HG03196 (cell line): ENCODE measurements at regions not wholly inside any gene's neighbourhood (a gene's known extent, or its start where the extent isn't known, plus 50 kb on each side); places are given as distances from the start of the nearest gene placed in this dataset.
"Not testable (repeated sequence)": the region's sequence is repeated elsewhere in the genome, so short reads cannot be mapped to it uniquely, and the experiment has no call there.

Experiments used
- ATAC-seq: cut with Tn5 transposase; IDR thresholded peaks from one replicate; pipeline ENCODE4 v1.9.1; 2021; ENCODE audit not compliant: unreplicated experiment

DNA sequence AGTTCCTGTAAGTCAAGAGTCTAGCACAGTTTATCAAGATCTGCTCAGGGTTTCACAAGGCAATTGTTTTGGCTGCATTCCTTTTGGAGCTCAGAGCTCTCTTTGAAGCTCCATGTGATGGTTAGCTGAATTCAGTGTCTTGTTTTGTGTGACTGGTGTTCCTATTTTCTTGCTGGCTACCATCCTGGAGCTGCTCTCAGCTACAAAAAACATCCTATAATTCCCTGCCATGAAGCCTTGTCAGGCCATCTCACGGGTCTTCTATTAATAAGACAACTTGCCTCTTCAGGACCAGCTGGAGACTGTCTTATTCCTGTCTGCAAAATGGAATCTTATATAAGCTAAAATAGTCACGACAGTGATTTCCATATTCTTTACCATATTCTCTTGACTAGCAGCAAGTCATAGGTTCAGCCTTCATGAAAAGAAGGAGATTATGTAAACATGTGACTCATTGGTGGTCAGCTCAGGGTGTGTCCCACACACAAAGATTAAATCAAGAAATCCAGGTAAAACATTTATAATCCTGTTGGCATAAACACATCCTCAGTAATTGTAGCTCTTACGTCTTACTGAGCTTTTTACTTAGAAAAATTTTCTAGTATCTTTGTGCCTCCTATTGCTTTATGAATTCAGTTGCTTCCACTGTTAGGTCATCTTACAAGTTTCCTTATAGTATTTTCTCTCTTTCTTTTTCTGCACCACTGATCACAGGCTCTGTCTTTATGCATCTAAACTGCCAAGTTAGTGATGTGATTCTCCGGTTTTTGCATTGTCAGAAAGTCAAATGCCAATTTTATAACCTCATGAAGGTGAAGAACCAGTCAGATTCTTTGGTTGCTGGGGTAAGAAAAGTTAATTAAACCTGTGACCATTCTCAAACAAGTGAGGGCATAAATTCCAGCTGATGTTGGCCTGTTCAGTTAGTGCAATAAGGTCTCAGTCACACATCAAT lies 378.5 kb upstream of the MGAT4C start:
- ATAC-seq: no peak

DNA sequence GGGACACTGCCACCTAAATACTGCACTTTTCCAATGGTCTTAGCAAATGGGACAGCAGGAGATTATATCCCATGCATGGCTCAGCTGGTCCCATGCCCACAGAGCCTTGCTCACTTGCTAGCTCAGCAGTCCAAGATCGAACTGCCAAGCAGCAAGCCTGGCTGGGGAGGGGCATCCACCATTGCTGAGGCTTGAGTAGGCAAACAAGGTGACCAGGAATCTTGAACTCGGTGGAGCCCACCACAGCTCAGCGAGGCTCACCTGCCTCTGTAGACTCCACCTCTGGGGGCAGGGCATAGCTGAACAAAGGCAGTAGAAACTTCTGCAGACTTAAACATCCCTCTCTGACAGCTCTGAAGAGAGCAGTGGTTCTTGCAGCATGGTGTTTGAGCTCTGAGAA lies 370.8 kb upstream of the MGAT4C start:
- no peak for ATAC-seq

DNA sequence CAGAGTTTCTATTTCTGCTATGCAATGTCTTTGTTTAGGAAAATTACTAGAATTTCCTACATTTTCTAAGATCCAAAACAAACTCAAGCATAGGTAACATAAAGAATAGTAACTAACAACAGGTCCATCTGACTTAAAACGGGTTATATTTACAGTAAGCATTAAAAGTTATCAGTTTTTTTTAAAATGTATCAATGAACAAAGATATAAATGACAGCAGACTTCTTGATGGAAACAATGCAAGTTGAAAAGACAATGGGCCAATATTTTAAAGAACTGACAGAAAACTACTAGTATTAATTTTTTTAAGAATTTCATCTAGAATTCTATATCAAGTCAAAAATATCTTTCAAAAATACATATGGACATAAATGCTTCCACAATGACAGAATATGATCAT lies 367.1 kb upstream of the MGAT4C start:
- ATAC-seq: no peak

DNA sequence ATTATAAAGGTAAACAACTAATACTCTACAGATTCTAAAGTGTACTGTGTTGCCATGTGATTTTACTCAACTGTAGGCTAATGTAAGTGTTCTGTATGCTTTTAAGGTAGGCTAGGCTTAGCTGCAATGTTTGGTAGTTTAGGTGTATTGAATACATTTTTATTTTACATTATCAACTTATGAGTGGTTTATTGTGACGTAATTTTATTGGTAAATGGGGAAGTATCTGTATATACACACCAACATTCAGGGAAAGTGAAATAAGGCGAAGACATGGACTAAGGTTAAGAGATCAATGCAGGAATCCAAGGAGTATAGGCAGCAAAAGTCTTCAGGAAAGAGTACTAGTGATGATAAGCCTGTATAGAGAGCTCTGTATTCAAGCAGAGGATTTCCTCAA lies 365.8 kb upstream of the MGAT4C start:
- no peak for ATAC-seq

DNA sequence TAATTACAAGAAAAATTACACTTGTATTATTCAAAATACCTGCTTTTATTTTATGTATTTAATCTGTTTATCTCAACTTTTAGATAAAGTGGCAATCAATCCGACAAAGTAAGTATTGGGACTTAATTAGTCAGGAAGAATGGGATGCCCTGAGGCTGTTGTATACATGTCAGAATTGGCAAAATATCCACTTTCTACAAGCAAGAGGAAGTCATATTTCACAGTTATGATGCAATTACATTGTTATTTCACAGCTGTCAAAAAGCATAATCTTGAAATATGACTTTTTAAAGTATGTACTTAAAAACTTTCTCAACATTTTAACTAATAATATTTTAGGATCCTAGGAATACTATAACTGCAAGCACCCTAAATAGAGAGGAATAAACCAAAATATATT lies 357.1 kb upstream of the MGAT4C start:
- no peak for ATAC-seq

DNA sequence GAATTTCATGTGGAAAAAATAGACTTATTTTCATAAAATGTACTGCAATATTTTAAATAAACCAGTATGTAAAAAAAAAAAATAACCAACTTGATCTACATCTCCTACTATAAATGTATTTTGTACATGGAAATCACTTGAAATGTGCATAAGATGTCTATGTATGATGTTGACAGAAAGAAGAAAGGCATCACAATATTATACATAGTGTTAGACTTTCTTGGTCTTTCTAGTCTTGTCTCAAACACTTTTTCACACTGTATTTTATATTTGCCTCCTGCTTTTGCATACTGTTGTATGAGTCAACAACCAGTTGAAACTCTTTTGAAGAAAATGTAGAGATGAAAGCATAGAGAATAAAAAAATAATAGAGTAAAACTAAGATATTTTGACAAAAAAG lies 352.4 kb upstream of the MGAT4C start:
- no peak for ATAC-seq

DNA sequence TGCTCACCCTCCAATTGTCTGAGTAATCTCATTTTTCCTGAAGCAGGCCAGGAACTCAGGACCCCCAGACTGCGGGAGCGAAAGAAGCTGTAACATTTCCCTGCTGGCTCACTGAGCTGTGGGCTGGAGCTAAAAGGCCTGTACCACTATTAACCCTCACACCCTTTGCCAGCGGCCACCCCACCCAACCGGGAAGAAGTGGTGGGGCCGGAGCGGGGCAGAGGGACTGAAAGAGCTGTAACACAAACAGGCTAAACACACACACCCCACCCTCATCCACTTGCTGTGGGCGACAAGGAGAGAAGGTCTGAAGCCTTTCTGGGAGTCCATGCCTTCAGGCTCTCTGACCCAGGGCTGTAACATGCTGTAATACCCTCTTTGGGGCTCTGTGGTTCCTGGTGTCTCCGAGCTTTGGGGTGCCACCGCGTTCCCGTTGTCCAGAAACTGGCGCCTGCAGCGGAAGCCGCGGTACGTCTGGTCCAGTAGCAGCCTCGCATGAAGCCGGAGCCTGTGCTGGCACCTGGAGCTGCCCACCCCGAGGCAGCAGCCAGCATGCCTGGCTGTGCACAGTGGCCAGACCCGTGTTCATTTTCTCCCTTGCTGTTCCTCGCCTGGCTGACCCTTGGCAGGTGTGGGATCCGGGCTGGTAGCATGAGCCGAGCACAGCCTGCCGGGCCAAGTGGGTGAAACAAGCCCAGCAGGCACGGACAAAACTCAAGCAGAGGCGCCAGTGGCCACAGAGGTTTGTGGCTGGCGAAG lies 345.5 kb upstream of the MGAT4C start:
- no peak for ATAC-seq

DNA sequence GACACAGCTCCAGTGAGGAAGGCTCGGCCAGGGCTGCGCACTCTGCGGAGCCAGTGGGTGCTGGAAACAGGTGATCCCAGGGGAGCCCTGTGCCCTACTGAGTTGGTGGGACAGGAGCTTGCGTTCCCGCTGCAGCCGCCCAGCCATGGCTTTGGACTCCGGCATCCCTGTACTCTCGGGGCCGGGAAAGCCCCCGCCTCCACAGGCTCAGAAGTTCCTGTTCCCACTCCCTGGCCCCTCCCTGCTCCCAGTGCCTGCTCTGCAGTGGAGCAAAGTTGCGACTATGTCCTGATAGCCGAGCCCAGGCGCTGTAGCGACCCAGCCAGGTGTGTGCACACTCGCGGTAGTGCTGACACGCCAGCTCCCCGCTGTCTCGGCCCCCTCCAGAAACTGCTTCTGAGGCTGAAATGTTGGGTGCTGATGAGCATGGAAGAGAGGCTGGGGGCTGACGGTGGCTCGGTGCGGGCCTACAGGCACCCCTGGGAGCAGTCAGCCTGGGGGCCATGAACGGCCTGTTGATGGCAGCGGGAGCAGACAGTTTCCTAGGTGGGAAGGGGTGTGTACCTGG lies 344.6 kb upstream of the MGAT4C start:
- ATAC-seq: no peak

DNA sequence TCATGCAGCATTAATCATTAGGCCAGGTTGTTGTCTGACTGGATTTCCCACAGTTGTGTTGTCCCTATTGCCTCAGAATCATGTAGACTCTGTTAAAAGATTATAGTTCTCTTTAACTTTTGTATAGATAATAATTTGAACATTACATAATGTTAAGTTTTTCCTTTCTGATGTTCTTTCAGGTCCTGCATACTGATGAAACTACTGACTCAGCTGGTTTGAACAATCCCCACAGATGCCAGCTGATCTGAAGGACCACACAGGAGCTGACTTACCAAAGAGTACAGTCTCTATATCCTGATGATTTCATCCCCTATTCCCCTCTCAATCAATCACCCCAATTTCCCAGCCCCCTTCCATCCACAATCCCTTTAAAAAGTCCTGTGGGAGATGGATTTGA lies 341.2 kb upstream of the MGAT4C start:
- ATAC-seq: no peak

DNA sequence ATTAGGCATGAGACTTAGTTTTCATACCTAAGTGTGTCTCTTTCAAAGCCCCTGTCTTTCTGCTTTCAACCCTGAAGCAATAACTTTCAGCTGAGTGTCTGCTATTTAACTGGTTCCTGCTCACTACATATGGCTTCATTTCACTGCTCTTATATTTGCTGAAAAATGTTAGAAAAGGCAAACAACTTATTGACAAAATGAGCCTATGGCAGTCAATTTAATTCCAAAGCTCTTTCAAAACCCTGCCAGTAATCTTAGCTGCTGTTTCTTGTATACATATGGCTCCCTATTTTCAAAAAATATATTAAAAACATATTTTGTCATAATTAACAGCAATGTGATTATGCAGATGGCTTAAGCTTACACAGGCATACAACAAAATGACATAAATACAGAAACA lies 334.1 kb upstream of the MGAT4C start:
- ATAC-seq: no peak

DNA sequence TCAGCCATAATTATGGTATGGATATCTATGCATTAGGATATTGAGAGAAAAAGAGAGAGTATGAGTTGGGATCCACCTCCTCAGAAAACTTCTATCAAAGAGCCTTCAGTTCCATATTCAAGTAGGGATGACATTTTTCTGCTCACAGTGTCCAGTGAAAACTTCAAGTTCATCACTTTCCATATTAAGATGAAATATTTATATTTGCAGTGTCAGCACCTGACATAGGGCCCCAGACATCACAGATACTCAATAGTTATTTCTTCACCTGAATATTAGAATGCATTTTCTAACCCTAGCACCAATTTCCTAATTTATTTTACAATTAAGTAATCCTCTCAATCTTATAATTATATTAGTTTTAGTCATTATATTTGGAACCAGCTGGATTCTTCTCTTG lies 318.0 kb upstream of the MGAT4C start:
- ATAC-seq: no peak

DNA sequence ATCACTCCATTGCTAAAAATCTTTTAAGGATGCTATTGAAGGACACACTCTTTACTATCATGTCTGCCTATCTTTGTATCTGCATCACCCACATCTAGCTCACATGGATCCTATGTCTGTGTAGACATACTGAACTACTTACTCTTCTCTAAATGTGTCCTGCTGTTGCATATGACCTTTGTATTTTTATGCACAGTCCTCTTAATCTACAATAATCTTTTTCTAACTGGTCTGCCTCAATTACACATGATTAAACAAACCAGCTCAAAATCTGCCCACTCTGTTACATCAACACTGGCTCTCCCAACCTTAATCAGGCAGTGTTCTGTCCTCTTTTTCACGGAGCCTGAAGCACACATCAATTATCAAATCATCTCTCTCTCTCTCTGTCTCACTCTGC lies 316.3 kb upstream of the MGAT4C start:
- ATAC-seq: no peak

DNA sequence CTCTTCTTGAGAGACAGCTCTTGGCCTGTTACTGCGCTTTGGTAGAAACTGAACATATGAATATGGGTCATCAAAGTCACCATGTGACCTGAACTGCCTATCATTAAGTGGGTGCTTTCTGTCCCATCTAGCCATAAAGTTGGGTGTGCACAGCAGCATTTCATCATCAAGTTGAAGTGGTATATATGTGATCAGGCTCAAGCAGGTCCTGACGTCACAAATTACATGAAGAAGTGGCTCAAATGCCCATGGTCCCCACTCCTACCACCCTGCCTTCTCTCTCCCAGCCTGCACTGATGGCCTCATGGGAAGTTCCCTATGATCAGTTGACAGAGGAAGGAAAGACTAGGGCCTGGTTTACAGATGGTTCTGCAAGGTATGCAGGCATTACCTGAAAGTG lies 308.8 kb upstream of the MGAT4C start:
- no peak for ATAC-seq

DNA sequence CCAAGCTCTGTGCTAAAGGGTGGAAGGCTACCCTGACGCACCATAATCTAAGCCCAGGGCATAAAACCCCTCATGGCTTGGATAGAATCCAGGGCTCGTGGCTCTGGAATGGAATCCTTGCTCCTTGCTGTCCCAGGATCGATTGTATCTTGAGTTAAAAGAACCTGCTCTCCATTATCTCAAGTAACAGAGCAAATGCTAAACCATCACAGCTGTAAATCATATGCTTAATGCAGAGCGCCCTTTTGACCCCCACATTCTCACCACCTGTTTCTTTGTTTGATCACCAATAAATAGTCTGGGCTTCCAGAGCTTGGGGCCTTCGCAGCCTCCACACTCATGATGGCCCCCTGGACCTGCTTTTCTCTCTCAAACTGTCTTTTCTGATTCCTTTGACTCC lies 299.3 kb upstream of the MGAT4C start:
- not testable (repeated sequence) for ATAC-seq

DNA sequence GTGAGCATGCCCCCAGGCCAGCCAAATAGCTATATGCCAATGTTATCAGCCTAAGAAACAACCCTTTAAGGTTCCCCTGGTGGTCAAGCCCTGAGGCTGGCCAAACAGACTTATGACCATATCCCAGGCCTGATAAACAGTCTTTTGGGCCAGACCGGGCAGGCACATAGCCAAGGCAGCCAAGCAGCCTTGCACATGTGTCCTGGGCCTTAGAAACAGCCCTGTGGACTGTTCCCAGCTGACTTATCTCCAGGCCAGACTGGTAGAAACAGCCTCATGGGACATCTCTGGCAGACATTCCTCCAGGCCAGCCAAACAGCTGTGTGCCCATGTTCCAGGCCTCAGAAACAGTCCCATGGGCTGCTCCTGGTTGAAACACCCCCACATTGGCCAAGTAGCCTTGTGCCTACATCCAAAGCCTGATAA lies 295.0 kb upstream of the MGAT4C start:
- no peak for ATAC-seq

DNA sequence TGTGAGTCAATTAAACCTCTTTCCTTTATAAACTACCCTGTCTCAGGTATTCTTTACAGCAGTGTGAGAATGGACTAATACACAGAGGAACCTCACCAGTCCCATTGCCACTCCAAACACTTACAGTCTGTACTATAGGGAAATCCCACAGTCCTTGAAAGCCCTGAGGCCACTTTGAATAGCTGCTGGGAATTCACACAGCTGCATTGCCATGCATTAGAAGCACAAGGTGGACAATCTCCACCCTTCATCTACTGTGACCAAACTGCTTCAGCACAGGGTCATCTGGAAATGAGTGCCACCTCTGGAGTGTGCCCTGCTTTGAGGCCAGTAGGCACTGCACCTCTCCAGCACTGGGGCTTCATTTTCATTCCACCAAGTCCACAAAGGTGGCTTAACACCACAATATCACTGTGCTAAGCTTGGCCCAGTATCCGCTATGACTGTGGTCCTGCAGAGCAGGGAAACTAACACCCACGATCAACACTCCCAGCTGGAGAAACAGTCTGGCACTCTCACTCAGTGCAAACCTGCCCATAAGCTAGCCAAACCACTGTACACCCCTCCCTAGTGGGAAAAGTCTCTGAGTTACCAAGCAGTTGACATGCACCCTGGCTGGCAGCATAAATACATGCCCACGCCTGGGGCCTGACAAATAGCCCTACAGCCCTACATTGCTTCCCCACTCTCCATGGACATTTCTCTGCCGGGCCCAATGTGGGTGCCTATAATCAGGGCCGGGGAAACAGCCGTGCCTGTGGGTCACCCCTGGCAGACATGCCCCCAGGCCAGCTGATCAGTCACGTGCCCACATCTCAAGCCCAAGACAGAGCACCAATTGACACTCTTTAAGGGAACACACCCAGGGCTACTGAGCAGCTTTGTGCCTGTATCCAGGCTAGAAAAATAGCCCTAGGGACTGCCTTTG lies 294.3 kb upstream of the MGAT4C start:
- no peak for ATAC-seq

DNA sequence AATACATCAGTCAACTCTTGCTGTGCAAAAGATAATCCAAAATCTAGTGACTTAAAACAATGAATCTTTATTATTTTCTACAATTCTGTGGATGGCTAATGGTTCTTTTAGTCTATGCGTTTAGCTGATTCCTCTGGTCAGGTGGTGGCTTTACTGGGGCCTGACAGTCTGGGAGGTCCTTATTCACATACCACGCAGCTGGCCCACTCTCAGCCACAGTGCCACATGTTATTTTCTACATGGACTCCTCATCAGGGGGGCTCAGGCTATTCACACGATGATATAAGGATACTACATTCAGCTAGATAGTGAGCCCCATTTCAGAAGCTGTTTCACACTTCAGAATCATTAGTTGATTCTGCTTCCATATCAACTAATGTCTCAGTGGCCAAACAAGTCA lies 287.5 kb upstream of the MGAT4C start:
- no peak for ATAC-seq

DNA sequence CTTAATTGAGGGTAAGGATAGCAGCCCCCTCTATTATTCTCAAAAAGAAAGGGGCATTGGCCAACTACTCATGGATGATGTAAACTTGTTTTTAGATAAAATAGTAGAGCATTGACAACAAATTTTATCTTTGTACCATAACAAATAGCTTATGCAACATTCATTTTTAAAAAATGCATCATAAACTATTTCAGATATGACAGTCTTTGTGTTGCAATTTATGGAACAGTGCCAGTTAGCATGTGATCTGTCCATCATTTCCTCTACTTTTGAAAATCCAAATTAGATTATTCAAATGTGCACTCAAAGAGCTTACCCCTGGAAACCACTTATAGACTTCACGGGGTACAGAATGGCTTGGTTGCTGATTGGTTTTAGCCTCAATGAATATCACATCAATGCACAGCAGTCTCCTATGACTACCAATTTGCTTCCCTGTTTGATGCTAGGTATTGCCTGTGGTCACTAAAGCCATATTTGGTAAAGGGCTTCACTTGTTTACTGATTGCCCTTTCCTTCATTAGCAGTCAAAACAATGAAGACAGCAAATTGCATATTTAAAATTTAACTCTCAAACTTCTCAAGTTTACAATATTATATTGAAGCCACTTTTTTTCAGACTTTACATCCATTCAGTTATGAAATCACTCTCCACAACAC lies 274.9 kb upstream of the MGAT4C start:
- ATAC-seq: no peak

DNA sequence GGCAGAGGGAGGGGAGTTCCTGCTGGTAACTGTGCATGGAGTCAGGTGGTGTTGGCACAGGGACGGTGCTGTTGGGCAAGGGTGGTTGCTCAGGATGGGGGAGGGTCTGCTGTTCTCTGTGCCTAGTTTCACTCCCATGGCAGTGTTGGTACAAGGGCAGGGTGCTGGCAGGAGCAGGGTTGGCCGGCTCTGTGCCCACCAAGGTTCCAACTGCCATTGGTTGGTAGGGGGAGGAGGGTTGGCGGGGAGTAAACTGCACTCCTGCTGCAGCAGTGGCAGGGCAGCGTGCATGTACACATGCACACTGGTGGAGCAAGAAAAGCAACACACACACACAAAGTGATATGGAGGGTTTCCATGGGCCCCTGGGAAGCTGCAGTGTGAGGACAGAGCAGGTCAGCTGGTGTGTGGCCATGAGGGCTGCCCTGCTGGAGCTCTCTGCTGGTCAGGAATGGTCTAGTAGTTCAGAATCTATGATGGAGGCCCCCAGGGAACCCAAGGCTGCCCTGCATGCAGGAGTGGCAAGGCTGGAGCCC lies 269.9 kb upstream of the MGAT4C start:
- no peak for ATAC-seq

DNA sequence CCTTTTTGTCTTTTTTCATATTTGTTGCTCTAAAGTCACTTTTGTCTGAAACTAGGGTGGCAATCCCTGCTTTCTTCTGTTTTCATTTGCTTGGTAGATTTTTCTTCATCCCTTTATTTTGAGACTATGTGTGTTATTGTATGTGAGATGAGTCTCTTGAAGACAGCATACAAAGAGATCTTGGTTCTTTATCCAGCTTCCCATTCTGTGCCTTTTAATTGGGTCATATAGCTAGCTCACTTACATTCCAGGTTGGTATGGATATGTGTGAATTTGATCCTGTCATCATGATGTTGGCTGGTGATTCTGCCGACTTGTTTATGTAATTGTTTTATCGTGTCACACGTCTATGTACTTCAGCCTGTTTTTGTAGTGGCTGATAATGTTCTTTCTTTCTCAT lies 267.7 kb upstream of the MGAT4C start:
- ATAC-seq: no peak
